Erythroblast (primary cell): ENCODE measurements at regions not wholly inside any gene's neighbourhood (a gene's known extent, or its start where the extent isn't known, plus 50 kb on each side); places are given as distances from the start of the nearest gene placed in this dataset.

ENCODE experiments used
- GATA1 ChIP-seq: IDR thresholded peaks from 2 replicates; pipeline ENCODE4 v1.6.1; 2011; ENCODE audit warnings: low read depth, mild to moderate bottlenecking, control low read depth, low read length, moderate library complexity
- POLR2A ChIP-seq: IDR thresholded peaks from 2 replicates; pipeline ENCODE4 v1.6.1; 2011; ENCODE audit warnings: mild to moderate bottlenecking, low read length

DNA sequence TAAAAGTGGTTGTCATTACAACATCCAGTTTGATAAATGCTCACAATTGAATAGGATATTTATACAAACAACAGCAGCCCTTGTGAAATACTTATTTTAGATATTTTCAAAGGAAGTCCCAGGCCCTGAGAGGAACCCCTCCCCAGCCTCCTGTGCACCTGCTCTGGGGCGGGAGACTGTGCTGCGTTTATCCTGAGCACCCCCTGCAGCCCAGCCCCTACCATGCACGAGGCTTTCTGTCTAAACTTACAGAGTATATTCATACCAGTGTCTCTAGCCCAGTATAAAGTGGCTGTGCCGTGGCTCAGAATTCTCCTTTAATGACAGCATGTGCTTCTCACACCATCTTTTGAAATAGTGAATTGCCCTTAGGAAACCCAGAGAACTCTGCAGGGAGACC, 1084.3 kb downstream of the TMEM121 start:
- TF ChIP-seq POLR2A (no peak), GATA1 (no peak)
